ENCODE measurements at regions not wholly inside any gene's neighbourhood (a gene's known extent, or its start where the extent isn't known, plus 50 kb on each side); places are given as distances from the start of the nearest gene placed in this dataset.
A peak's percentile ranks its signal among the peaks of the same experiment; 100 is the strongest.

- DNase-seq (ENCODE audit: low read depth): no peak
- no peak for TF ChIP-seq CTCF (conservative IDR thresholded peaks at IDR 0.05; ENCODE audit: low read depth, low read length)
- no peak overlapping the region for H3K4me3 ChIP-seq (ENCODE audit: low read depth, low read length)
Measured at GRCh38 chr6:20319520-20320357, 81.9 kb upstream of the E2F3 start.

DNA sequence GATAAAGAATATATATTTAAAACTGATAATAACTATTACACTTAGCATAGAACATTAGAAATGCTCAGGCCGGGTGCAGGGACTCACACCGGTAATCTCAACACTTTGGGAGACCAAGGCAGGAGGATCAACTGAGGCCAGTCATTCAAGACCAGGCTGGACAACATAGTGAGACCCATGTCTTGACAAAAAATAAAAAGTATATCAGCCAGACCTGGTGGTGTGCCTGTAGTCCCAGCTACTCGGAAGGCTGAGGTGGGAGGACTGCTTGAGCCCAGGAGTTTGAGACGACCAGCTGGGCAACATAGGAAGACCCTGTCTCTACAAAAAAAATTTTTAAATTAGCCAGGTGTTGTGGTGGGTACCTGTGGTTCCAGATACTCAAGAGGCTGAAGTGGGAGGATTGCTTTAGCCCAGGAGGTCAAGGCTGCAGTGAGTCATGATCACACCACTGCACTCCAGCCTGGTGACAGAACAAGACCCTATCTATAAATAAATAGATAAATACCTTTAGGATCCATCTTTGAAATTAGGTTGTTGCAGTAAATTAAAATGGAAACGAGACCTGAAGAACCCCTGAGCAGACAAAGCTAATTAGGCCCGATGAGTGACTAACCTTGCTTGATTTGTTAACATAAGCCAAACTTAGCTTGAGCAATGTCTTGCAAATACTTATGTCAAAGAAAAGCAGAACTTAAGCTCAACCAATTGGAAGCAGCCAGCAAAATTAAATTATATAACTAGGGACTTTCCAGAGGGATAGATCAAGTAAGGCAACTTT lies 75.8 kb upstream of the E2F3 start:
- no peak overlapping the region for H3K4me3 ChIP-seq (ENCODE audit: low read depth, low read length)
- DNase-seq (ENCODE audit: low read depth): peak; percentile 11
- no peak for TF ChIP-seq CTCF (conservative IDR thresholded peaks at IDR 0.05; ENCODE audit: low read depth, low read length)

DNA sequence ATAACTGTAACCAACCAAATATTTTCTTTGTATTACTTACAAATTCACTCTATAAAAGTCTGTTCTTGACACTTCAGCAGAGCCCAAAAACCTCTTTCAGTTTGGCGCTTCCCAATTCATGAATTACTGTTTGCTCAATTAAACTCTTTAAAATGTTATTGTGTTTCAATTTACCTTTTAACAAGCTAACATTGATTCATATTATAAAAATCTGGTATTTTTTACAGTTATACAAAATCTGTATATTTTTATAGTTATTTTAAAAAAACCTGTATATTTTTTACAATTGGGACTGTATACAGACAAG lies 75.3 kb upstream of the E2F3 start:
- no peak for DNase-seq (ENCODE audit: low read depth)
- H3K4me3 ChIP-seq (ENCODE audit: low read depth, low read length): no peak overlapping the region
- TF ChIP-seq CTCF (conservative IDR thresholded peaks at IDR 0.05; ENCODE audit: low read depth, low read length): no peak

DNA sequence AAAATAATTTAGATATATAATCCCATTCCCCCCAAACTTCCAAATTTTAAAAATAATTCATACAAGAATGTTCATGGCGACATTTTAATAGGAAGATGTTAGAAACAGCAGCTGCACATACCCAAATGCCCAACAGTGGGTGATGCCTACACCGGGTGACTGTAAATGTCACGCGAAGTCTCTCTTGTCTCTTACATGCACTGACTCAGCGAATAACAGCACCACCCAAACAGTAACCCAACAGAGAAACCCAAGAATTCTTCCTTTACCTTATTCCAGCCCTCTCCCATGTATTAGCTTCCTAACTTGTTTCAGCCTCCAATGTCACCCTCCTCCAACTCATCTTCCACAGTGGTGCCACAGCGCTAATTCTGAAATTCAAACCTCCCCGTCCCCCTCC lies 74.5 kb upstream of the E2F3 start:
- DNase-seq (ENCODE audit: low read depth): no peak
- no peak for TF ChIP-seq CTCF (conservative IDR thresholded peaks at IDR 0.05; ENCODE audit: low read depth, low read length)

DNA sequence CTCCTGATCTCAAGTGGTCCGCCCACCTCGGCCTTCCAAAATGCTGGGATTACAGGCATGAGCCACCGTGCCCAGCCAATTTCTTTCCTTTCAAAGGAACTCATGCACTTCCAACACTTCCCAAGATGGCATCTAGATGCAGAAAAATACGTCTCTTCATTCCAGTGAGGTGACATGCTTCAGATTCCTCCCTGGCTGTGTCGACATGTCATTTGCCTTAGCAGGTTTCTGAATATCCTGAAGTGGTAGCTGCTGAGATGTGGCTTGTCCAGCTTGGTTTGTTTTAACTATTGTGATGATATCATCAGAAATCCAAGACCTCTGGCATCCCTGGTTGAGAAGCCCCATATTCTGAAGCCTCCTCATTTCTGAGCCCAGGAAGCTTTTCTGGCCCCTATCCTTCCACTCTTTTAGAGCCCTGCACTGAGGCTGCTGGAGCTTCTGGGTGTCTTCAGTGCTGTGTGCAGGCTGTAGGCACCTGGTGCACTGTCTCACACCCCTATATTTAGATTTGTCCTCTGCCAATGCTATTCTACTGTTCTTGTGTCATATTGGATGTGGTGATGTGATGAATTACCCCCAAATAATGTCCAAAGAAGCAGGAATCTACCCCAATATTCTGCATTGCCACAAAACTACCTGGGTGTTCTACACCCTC lies 73.3 kb upstream of the E2F3 start:
- no peak overlapping the region for H3K4me3 ChIP-seq (ENCODE audit: low read depth, low read length)
- no peak for TF ChIP-seq CTCF (conservative IDR thresholded peaks at IDR 0.05; ENCODE audit: low read depth, low read length)
- DNase-seq (ENCODE audit: low read depth): no peak

More for the DNA sequence above, 74.5 kb upstream of the E2F3 start:
- no peak overlapping the region for H3K4me3 ChIP-seq (ENCODE audit: low read depth, low read length)

DNA sequence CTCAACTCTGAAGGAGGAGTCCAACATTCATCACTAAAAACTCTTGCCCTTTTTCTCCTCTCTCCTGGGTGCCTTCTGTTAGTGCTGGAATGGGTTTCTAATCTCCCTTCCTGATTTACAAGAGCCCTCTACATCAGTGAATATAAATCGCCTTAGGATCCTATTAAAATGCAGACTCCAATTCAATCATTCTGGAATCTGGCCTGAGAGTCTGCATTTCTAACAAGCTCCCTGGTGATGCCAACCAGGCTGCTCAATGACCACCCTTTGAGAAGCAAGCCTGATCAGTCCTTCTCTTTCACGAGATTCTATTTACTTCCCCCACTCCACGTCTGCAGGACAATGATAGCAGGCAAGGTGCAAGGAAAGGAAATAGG lies 72.8 kb upstream of the E2F3 start:
- no peak for TF ChIP-seq CTCF (conservative IDR thresholded peaks at IDR 0.05; ENCODE audit: low read depth, low read length)
- no peak overlapping the region for H3K4me3 ChIP-seq (ENCODE audit: low read depth, low read length)
- no peak for DNase-seq (ENCODE audit: low read depth)

Measured in choroid plexus epithelial cell (primary cell).